ENCODE measurements at regions not wholly inside any gene's neighbourhood (a gene's known extent, or its start where the extent isn't known, plus 50 kb on each side); places are given as distances from the start of the nearest gene placed in this dataset.

DNA sequence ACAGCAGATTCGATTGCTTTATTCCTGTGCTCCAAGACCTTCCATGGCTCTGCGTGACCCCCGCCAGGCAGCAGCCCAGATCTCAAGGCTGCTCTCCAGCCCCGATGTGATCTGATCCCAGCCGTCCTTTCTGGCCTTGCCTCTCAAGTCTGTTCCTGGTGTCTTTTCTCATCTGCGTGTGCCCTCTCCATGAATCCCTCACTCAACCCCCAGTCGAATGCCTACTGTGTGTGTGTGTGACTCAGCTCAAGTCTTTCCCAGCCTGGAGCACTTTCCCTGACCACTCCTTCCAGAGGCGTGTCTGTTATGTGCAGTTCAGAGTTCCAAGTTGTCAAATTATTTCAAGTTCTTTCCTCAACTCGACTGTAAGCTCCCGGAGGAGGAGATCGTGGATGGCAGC lies 64.0 kb downstream of the MRM1 start:
- no peak for ATAC-seq
- ChIA-PET POLR2A (no interaction called here), CTCF (interaction anchor here (0.9 to 1.1 kb wide), 2 partner anchors 10 to 62 kb away, joined by 4 to 6 read pairs; no protein-coding TSS in a partner anchor)
- no peak for DNase-seq (ENCODE audit: low spot score)
- Mint-ChIP-seq H3K9me3 (no peaks in the 10 kb centered on the region), H3K36me3 (no peaks in the 10 kb centered on the region), H3K4me3 (no peak overlapping the region), H3K27ac (peak overlapping the region; percentile 32; the same call in 1 of the 2 replicates), H3K27me3 (ENCODE audit: low read depth) (no peaks in the 10 kb centered on the region; the same call in 1 of the 2 replicates), H3K4me1 (no peaks in the 10 kb centered on the region)
- TF ChIP-seq ZSCAN18 (CRISPR knock-in tag; IDR thresholded peaks at IDR 0.05): no peak
- TF ChIP-seq IRF2 (CRISPR knock-in tag; IDR thresholded peaks at IDR 0.05; ENCODE audit: borderline replicate concordance, low read depth): no peak
- no peak for TF ChIP-seq CREM (CRISPR knock-in tag; IDR thresholded peaks at IDR 0.05)
- no peak for TF ChIP-seq AFF4 (CRISPR knock-in tag; IDR thresholded peaks at IDR 0.05; ENCODE audit: borderline replicate concordance)
- TF ChIP-seq SMAD4 (CRISPR knock-in tag; IDR thresholded peaks at IDR 0.05): no peak
- TF ChIP-seq ZNF232 (CRISPR knock-in tag; IDR thresholded peaks at IDR 0.05): no peak
- TF ChIP-seq TEAD4 (CRISPR knock-in tag; IDR thresholded peaks at IDR 0.05): no peak
- TF ChIP-seq ATF1 (CRISPR knock-in tag; IDR thresholded peaks at IDR 0.05): no peak
- TF ChIP-seq MLX (CRISPR knock-in tag; IDR thresholded peaks at IDR 0.05): no peak
- no peak for TF ChIP-seq ERG (CRISPR knock-in tag; IDR thresholded peaks at IDR 0.05)
- TF ChIP-seq ZNF532 (CRISPR knock-in tag; IDR thresholded peaks at IDR 0.05; ENCODE audit: borderline replicate concordance): no peak
- TF ChIP-seq, protein P1, sequence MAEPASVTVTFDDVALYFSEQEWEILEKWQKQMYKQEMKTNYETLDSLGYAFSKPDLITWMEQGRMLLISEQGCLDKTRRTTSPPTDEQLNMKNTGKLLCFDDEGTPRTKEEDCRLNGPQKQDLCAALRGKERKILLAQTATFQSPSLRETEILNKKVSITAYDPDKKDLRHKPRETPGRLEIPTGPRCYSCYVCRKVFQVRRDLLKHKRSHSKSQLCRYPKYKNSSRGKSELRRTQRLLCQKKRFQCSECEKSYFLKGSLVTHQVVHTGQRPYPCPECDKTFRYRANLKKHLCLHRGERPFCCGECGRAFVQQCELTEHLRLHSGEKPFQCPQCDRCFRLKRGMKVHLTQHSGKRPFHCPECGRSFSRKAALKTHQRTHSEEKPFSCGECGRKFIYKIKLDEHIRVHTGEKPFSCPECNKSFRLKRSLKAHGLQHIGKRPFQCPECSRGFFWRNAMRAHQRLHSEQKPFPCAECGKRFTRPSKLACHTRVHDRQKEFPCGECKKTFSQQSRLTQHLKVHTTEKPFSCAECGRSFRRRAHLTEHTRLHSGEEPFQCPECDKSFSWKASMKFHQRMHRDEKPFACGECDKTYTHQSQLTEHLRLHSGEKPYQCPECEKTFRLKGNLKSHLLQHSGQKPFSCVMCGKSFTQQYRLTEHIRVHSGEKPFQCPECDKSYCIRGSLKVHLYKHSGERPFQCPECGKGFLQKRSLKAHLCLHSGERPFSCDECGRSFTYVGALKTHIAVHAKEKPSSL (CRISPR knock-in tag; conservative IDR thresholded peaks at IDR 0.05): no peak

Data from WTC11 (cell line).